Karpas-422 (cell line): ENCODE measurements at regions not wholly inside any gene's neighbourhood (a gene's known extent, or its start where the extent isn't known, plus 50 kb on each side); places are given as distances from the start of the nearest gene placed in this dataset.
"Not testable (repeated sequence)": the region's sequence is repeated elsewhere in the genome, so short reads cannot be mapped to it uniquely, and the experiment has no call there.

Experiments used
- DNase-seq: peaks from one replicate; pipeline ENCODE4 v3.0.0-alpha.2; 2015
- H2AFZ ChIP-seq: fragments of 200-600 bp; sonication (generic); 2 replicates; pipeline ENCODE4 v1.6.1; 2014; ENCODE audit warnings: antibody characterized with exemption, low read length, mixed read lengths
- H3K27ac ChIP-seq: fragments of 200-600 bp; sonication (generic); 2 replicates; pipeline ENCODE4 v1.5.1; 2014; ENCODE audit warnings: mild to moderate bottlenecking, low read length, moderate library complexity
- H3K27me3 ChIP-seq: fragments of 200-600 bp; sonication (generic); 2 replicates; pipeline ENCODE4 v1.6.1; 2014; ENCODE audit warnings: low read length, mixed read lengths
- H3K36me3 ChIP-seq: fragments of 200-600 bp; sonication (generic); 2 replicates; pipeline ENCODE4 v1.6.1; 2014; ENCODE audit warnings: low read length, mixed read lengths; ENCODE audit not compliant: insufficient read depth
- H3K4me1 ChIP-seq: fragments of 200-600 bp; sonication (generic); 2 replicates; pipeline ENCODE4 v1.6.1; 2014; ENCODE audit warnings: mild to moderate bottlenecking, low read length, mixed read lengths
- H3K4me2 ChIP-seq: fragments of 200-600 bp; sonication (generic); 2 replicates; pipeline ENCODE4 v1.6.1; 2014; ENCODE audit warnings: low read length, low read depth, mild to moderate bottlenecking; ENCODE audit not compliant: poor library complexity, severe bottlenecking
- H3K4me3 ChIP-seq: fragments of 200-600 bp; sonication (generic); 2 replicates; pipeline ENCODE4 v1.5.1; 2014; ENCODE audit warnings: mild to moderate bottlenecking, antibody characterized with exemption, low read length, mixed read lengths
- H3K79me2 ChIP-seq: fragments of 200-600 bp; sonication (generic); 2 replicates; pipeline ENCODE4 v1.6.1; 2014; ENCODE audit warnings: mild to moderate bottlenecking, low read length, mixed read lengths
- H3K9ac ChIP-seq: fragments of 200-600 bp; sonication (generic); 2 replicates; pipeline ENCODE4 v1.6.0; 2014; ENCODE audit warnings: low read length
- H3K9me2 ChIP-seq: fragments of 200-600 bp; sonication (generic), shearing (Covaris generic); replicated peaks from 2 replicates; pipeline ENCODE4 v1.6.0; 2014; ENCODE audit warnings: mild to moderate bottlenecking, low read length, moderate library complexity; ENCODE audit not compliant: insufficient read depth
- H3K9me3 ChIP-seq: fragments of 300-700, 200-600 bp; sonication (generic); 2 replicates; pipeline ENCODE4 v1.6.1; 2014; ENCODE audit warnings: low read length, mixed read lengths
- H4K20me1 ChIP-seq: fragments of 200-600 bp; sonication (generic); 2 replicates; pipeline ENCODE4 v1.6.1; 2014; ENCODE audit warnings: mild to moderate bottlenecking, antibody characterized with exemption, low read length, low read depth; ENCODE audit not compliant: insufficient read depth

GRCh38 chr7:79918632-79919031, 216.0 kb upstream of the GNAI1 start:
- not testable (repeated sequence) for H3K79me2 ChIP-seq, H3K27ac ChIP-seq, H3K27me3 ChIP-seq, H3K4me2 ChIP-seq, H3K36me3 ChIP-seq, H3K4me1 ChIP-seq, H3K4me3 ChIP-seq, H2AFZ ChIP-seq, H3K9me3 ChIP-seq, H3K9ac ChIP-seq, H4K20me1 ChIP-seq, H3K9me2 ChIP-seq, DNase-seq

GRCh38 chr7:79915346-79915745, 219.3 kb upstream of the GNAI1 start:
- H3K9ac ChIP-seq, H4K20me1 ChIP-seq, H3K36me3 ChIP-seq, H3K27ac ChIP-seq, H3K4me1 ChIP-seq, H3K79me2 ChIP-seq, H3K4me2 ChIP-seq, H2AFZ ChIP-seq, H3K9me2 ChIP-seq, DNase-seq, H3K27me3 ChIP-seq, H3K4me3 ChIP-seq: not testable (repeated sequence)
- H3K9me3 ChIP-seq = peaks cover 17% of the 10 kb centered on the region

- H3K4me1 ChIP-seq = no peaks in the 10 kb centered on the region
- DNase-seq = no peak
- H3K27ac ChIP-seq = no peak overlapping the region
- no peak overlapping the region for H2AFZ ChIP-seq
- no peaks in the 10 kb centered on the region for H3K9me2 ChIP-seq
- H3K4me2 ChIP-seq = no peak overlapping the region
- H3K79me2 ChIP-seq = no peaks in the 10 kb centered on the region
- H3K27me3 ChIP-seq = no peaks in the 10 kb centered on the region
- no peaks in the 10 kb centered on the region for H4K20me1 ChIP-seq
- H3K9ac ChIP-seq = no peak overlapping the region
- peaks cover 21% of the 10 kb centered on the region for H3K9me3 ChIP-seq
- no peaks in the 10 kb centered on the region for H3K36me3 ChIP-seq
- H3K4me3 ChIP-seq = no peak overlapping the region
Measured at GRCh38 chr7:79912213-79912633, 222.4 kb upstream of the GNAI1 start.

- H3K9me2 ChIP-seq = no peaks in the 10 kb centered on the region
- no peak for DNase-seq
- H3K4me2 ChIP-seq = no peak overlapping the region
- H3K36me3 ChIP-seq = no peaks in the 10 kb centered on the region
- no peak overlapping the region for H2AFZ ChIP-seq
- peaks cover 25% of the 10 kb centered on the region for H3K9me3 ChIP-seq
- no peak overlapping the region for H3K4me3 ChIP-seq
- no peaks in the 10 kb centered on the region for H4K20me1 ChIP-seq
- H3K27ac ChIP-seq = no peak overlapping the region
- no peak overlapping the region for H3K9ac ChIP-seq
- H3K27me3 ChIP-seq = no peaks in the 10 kb centered on the region
- no peaks in the 10 kb centered on the region for H3K4me1 ChIP-seq
- no peaks in the 10 kb centered on the region for H3K79me2 ChIP-seq
Measured at GRCh38 chr7:79911420-79911819, 223.2 kb upstream of the GNAI1 start.

GRCh38 chr7:79909176-79909575, 225.5 kb upstream of the GNAI1 start:
- no peak for DNase-seq
- H2AFZ ChIP-seq = no peak overlapping the region
- peaks cover 31% of the 10 kb centered on the region for H3K9me3 ChIP-seq
- no peaks in the 10 kb centered on the region for H3K36me3 ChIP-seq
- no peaks in the 10 kb centered on the region for H4K20me1 ChIP-seq
- no peak overlapping the region for H3K4me2 ChIP-seq
- no peak overlapping the region for H3K4me3 ChIP-seq
- H3K9me2 ChIP-seq = no peaks in the 10 kb centered on the region
- H3K9ac ChIP-seq = no peak overlapping the region
- H3K4me1 ChIP-seq = no peaks in the 10 kb centered on the region
- no peaks in the 10 kb centered on the region for H3K27me3 ChIP-seq
- H3K27ac ChIP-seq = no peak overlapping the region
- H3K79me2 ChIP-seq = no peaks in the 10 kb centered on the region

GRCh38 chr7:79897166-79897565, 237.5 kb upstream of the GNAI1 start:
- H3K79me2 ChIP-seq = no peaks in the 10 kb centered on the region
- H3K27me3 ChIP-seq = no peaks in the 10 kb centered on the region
- DNase-seq = no peak
- H3K4me3 ChIP-seq = no peak overlapping the region
- H3K9me3 ChIP-seq = peaks cover 16% of the 10 kb centered on the region
- H3K4me1 ChIP-seq = no peaks in the 10 kb centered on the region
- no peaks in the 10 kb centered on the region for H4K20me1 ChIP-seq
- H3K9me2 ChIP-seq = no peaks in the 10 kb centered on the region
- no peak overlapping the region for H2AFZ ChIP-seq
- H3K4me2 ChIP-seq = no peak overlapping the region
- no peak overlapping the region for H3K9ac ChIP-seq
- H3K27ac ChIP-seq = no peak overlapping the region
- no peaks in the 10 kb centered on the region for H3K36me3 ChIP-seq

GRCh38 chr7:79893991-79894390, 240.6 kb upstream of the GNAI1 start:
- H3K9ac ChIP-seq = no peak overlapping the region
- no peak overlapping the region for H2AFZ ChIP-seq
- H3K79me2 ChIP-seq = no peaks in the 10 kb centered on the region
- no peaks in the 10 kb centered on the region for H3K27me3 ChIP-seq
- no peak overlapping the region for H3K27ac ChIP-seq
- no peaks in the 10 kb centered on the region for H3K4me1 ChIP-seq
- H4K20me1 ChIP-seq = no peaks in the 10 kb centered on the region
- H3K9me3 ChIP-seq = peaks cover 19% of the 10 kb centered on the region
- H3K36me3 ChIP-seq = no peaks in the 10 kb centered on the region
- no peak for DNase-seq
- no peak overlapping the region for H3K4me2 ChIP-seq
- H3K4me3 ChIP-seq = no peak overlapping the region
- H3K9me2 ChIP-seq = no peaks in the 10 kb centered on the region

GRCh38 chr7:79882922-79883321, 251.7 kb upstream of the GNAI1 start:
- H3K36me3 ChIP-seq = no peaks in the 10 kb centered on the region
- H3K27me3 ChIP-seq = no peaks in the 10 kb centered on the region
- peaks cover 21% of the 10 kb centered on the region for H3K9me3 ChIP-seq
- H3K4me1 ChIP-seq = no peaks in the 10 kb centered on the region
- no peaks in the 10 kb centered on the region for H3K79me2 ChIP-seq
- no peak overlapping the region for H3K27ac ChIP-seq
- H3K4me2 ChIP-seq = no peak overlapping the region
- H4K20me1 ChIP-seq = no peaks in the 10 kb centered on the region
- no peak overlapping the region for H2AFZ ChIP-seq
- no peak for DNase-seq
- no peak overlapping the region for H3K4me3 ChIP-seq
- H3K9ac ChIP-seq = no peak overlapping the region
- H3K9me2 ChIP-seq = no peaks in the 10 kb centered on the region

- H3K79me2 ChIP-seq = no peaks in the 10 kb centered on the region
- no peak overlapping the region for H3K4me2 ChIP-seq
- H3K9me2 ChIP-seq = no peaks in the 10 kb centered on the region
- peaks cover 24% of the 10 kb centered on the region for H3K9me3 ChIP-seq
- H3K36me3 ChIP-seq = no peaks in the 10 kb centered on the region
- no peak overlapping the region for H3K27ac ChIP-seq
- H3K4me1 ChIP-seq = no peaks in the 10 kb centered on the region
- no peaks in the 10 kb centered on the region for H3K27me3 ChIP-seq
- no peaks in the 10 kb centered on the region for H4K20me1 ChIP-seq
- H3K9ac ChIP-seq = no peak overlapping the region
- no peak overlapping the region for H2AFZ ChIP-seq
- DNase-seq = no peak
- H3K4me3 ChIP-seq = no peak overlapping the region
Measured at GRCh38 chr7:79880312-79880711, 254.3 kb upstream of the GNAI1 start.
